NT2/D1 (cell line): ENCODE measurements at regions not wholly inside any gene's neighbourhood (a gene's known extent, or its start where the extent isn't known, plus 50 kb on each side); places are given as distances from the start of the nearest gene placed in this dataset.

Experiments used
- SUZ12 ChIP-seq: IDR thresholded peaks from 2 replicates; pipeline ENCODE4 v1.6.1; 2011; ENCODE audit not compliant: insufficient read length, insufficient read depth; ENCODE audit errors: extremely low read depth
- YY1 ChIP-seq: IDR thresholded peaks from 2 replicates; pipeline ENCODE4 v1.6.1; 2011; ENCODE audit not compliant: insufficient read length, insufficient read depth
- ZNF274 ChIP-seq: IDR thresholded peaks from 2 replicates; pipeline ENCODE4 v1.6.1; 2011; ENCODE audit warnings: mild to moderate bottlenecking, low read depth, low read length

DNA sequence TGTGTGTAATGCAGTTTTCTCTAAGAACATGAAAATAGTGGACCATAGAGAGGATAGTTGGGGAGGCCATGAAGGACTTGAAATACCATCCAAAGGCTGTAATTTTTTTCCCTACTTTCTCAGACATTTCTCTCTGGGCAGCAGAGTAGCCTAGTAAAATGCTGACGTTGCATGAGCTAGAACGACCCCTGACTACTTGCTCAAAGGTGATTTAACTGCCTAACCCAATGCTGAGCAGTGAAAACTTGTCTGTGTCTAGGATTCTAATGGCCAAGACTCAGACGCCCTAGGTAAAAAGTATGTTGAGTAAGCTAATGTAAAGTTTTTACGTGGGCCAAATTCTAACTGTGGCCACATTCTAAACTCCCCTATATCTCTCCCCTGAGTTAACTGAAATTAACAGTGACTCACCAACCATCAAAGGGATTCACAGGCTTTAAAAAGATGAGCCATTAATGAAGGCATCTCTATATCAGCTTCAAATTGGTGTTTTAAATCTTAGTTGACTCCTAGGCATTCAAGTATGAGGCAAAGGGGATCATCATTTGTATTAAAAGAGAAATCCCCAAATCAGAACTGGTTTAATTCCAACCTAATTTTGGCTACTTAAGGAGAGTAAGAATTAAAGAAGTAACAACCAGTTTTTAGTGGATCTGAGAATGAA is 121.0 kb upstream of the GAS1 start:
- no peak for TF ChIP-seq ZNF274
- no peak for TF ChIP-seq YY1
- no peak for TF ChIP-seq SUZ12
